HUES6 (cell line): ENCODE measurements at regions not wholly inside any gene's neighbourhood (a gene's known extent, or its start where the extent isn't known, plus 50 kb on each side); places are given as distances from the start of the nearest gene placed in this dataset.
"Not testable (repeated sequence)": the region's sequence is repeated elsewhere in the genome, so short reads cannot be mapped to it uniquely, and the experiment has no call there.

Source experiments
- H3K27ac ChIP-seq: 2 replicates; pipeline ENCODE4 v1.7.0; 2013; ENCODE audit warnings: low read depth, mild to moderate bottlenecking, low read length, inconsistent platforms
- H3K27me3 ChIP-seq: 2 replicates; pipeline ENCODE4 v1.6.1; 2013; ENCODE audit warnings: low read length; ENCODE audit not compliant: control insufficient read depth, insufficient read depth
- H3K36me3 ChIP-seq: 2 replicates; pipeline ENCODE4 v1.6.1; 2013; ENCODE audit warnings: low read length; ENCODE audit not compliant: control insufficient read depth, insufficient read depth
- H3K4me1 ChIP-seq: 2 replicates; pipeline ENCODE4 v1.6.1; 2013; ENCODE audit warnings: low read length; ENCODE audit not compliant: control insufficient read depth, insufficient read depth
- H3K4me3 ChIP-seq: 2 replicates; pipeline ENCODE4 v1.5.1; 2013; ENCODE audit warnings: low read depth, low read length
- H3K9ac ChIP-seq: one replicate; pipeline ENCODE4 v1.6.1; 2013; ENCODE audit warnings: mild to moderate bottlenecking, low read length
- H3K9me3 ChIP-seq: 2 replicates; pipeline ENCODE4 v1.6.1; 2013; ENCODE audit warnings: low read depth, low read length; ENCODE audit not compliant: control insufficient read depth, insufficient read depth

GRCh38 chr3:163543662-163544061, 1534.6 kb downstream of the SI start:
- no peaks in the 10 kb centered on the region for H3K36me3 ChIP-seq
- H3K9me3 ChIP-seq = no peaks in the 10 kb centered on the region
- no peak overlapping the region for H3K9ac ChIP-seq
- H3K4me3 ChIP-seq = no peak overlapping the region
- no peaks in the 10 kb centered on the region for H3K27me3 ChIP-seq
- H3K27ac ChIP-seq = no peak overlapping the region
- no peaks in the 10 kb centered on the region for H3K4me1 ChIP-seq

- Histone ChIP-seq H3K27ac (no peak overlapping the region), H3K27me3 (no peaks in the 10 kb centered on the region), H3K9me3 (no peaks in the 10 kb centered on the region), H3K4me1 (no peaks in the 10 kb centered on the region), H3K9ac (no peak overlapping the region), H3K36me3 (no peaks in the 10 kb centered on the region), H3K4me3 (no peak overlapping the region)
These were observed 1536.7 kb downstream of the SI start for GRCh38 chr3:163541629-163542028.

DNA sequence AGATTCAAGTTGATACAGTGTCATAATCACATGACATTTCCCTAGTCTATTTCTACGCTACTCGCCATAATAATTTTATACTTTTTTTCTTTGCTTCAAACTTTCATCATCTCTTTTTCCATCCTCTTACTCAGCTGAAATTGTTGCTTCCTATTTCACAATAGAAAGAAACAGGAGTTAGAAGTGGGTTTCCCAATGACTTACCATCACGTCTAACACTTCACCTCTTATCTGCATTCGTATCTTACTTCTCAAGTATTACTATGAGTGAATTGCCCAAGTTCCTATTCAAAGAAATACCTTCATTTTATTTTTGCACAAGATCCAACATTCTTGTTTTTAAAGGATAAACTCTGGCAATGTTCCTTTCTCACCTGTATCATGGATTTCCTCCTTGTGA, 1539.9 kb downstream of the SI start:
- Histone ChIP-seq H3K27ac (no peak overlapping the region), H3K4me1 (no peaks in the 10 kb centered on the region), H3K36me3 (no peaks in the 10 kb centered on the region), H3K27me3 (no peaks in the 10 kb centered on the region), H3K9ac (no peak overlapping the region), H3K4me3 (no peak overlapping the region), H3K9me3 (no peaks in the 10 kb centered on the region)

GRCh38 chr3:163533381-163533780, 1544.9 kb downstream of the SI start:
- H3K9me3 ChIP-seq = no peaks in the 10 kb centered on the region
- no peaks in the 10 kb centered on the region for H3K36me3 ChIP-seq
- no peaks in the 10 kb centered on the region for H3K27me3 ChIP-seq
- no peak overlapping the region for H3K9ac ChIP-seq
- no peak overlapping the region for H3K4me3 ChIP-seq
- no peaks in the 10 kb centered on the region for H3K4me1 ChIP-seq
- no peak overlapping the region for H3K27ac ChIP-seq

DNA sequence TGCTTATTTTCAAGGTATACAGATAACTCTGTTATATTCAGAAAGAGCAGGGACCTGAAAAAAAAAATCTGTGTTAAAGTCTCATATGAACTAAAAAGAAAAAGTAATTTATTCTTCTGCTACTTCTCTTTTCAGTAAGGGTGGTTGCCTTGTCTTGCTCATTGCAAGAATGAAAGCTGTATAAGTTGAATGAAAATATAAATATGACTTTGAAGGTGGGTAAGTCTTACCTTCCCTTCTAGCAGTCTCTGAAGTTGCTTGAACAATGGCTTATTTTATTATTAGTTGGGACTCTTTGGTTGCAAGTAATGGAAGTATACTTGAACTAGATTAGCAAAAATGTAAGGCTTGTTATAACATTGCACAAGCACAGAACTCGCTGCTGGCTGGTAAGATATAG, 1554.9 kb downstream of the SI start:
- no peaks in the 10 kb centered on the region for H3K9me3 ChIP-seq
- H3K4me3 ChIP-seq = no peak overlapping the region
- H3K27ac ChIP-seq = no peak overlapping the region
- H3K36me3 ChIP-seq = no peaks in the 10 kb centered on the region
- no peaks in the 10 kb centered on the region for H3K4me1 ChIP-seq
- H3K27me3 ChIP-seq = no peaks in the 10 kb centered on the region
- no peak overlapping the region for H3K9ac ChIP-seq

DNA sequence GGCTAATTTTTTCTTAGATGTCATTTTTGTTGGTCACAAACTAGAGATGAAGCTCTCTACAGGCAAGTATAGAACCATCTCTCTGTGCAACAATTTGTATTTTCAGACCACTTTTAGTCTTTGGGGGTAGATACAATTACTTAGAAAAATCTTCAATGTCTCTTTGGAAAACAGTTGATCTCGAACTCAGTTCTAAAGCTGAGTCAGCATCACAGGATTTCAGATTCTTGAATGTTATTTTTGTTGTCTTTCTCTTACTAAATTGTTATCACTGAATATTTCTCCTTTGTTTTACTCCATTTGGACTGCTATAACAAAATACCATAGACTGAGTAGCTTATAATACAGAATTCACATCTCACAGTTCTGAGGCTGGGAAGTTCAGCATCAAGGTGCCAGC, 1557.0 kb downstream of the SI start:
- Histone ChIP-seq H3K9ac (no peak overlapping the region), H3K4me3 (no peak overlapping the region), H3K9me3 (no peaks in the 10 kb centered on the region), H3K36me3 (no peaks in the 10 kb centered on the region), H3K27ac (no peak overlapping the region), H3K27me3 (no peaks in the 10 kb centered on the region), H3K4me1 (no peaks in the 10 kb centered on the region)

GRCh38 chr3:163518065-163518464, 1560.2 kb downstream of the SI start:
- Histone ChIP-seq H3K36me3 (no peaks in the 10 kb centered on the region), H3K4me1 (no peaks in the 10 kb centered on the region), H3K9ac (no peak overlapping the region), H3K27me3 (no peaks in the 10 kb centered on the region), H3K27ac (no peak overlapping the region), H3K4me3 (no peak overlapping the region), H3K9me3 (no peaks in the 10 kb centered on the region)

- no peaks in the 10 kb centered on the region for H3K9me3 ChIP-seq
- no peaks in the 10 kb centered on the region for H3K4me1 ChIP-seq
- H3K36me3 ChIP-seq = no peaks in the 10 kb centered on the region
- no peak overlapping the region for H3K9ac ChIP-seq
- no peak overlapping the region for H3K27ac ChIP-seq
- H3K27me3 ChIP-seq = no peaks in the 10 kb centered on the region
- no peak overlapping the region for H3K4me3 ChIP-seq
These were observed 1565.1 kb downstream of the SI start for GRCh38 chr3:163513149-163513657.

DNA sequence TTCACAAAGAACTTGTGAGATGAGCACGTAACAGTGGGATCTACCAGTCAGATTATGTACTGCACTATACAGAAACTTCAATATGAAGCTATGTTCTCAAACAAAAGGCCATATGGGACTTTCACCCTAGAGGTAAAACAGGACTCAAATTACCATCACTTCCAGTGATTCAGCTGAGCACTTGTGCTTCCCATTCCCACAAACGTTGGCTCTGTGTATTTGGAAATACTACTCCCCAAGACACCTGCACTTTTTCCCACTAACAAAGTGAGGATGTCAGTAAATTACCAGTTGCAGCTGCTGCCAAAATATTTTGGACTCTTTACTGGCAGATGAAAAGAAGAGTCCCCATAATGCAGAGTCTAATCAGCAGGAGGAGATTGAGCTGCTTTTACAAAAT, 1570.1 kb downstream of the SI start:
- Histone ChIP-seq H3K9me3 (no peaks in the 10 kb centered on the region), H3K36me3 (no peaks in the 10 kb centered on the region), H3K27ac (no peak overlapping the region), H3K4me1 (no peaks in the 10 kb centered on the region), H3K4me3 (no peak overlapping the region), H3K9ac (no peak overlapping the region), H3K27me3 (no peaks in the 10 kb centered on the region)

DNA sequence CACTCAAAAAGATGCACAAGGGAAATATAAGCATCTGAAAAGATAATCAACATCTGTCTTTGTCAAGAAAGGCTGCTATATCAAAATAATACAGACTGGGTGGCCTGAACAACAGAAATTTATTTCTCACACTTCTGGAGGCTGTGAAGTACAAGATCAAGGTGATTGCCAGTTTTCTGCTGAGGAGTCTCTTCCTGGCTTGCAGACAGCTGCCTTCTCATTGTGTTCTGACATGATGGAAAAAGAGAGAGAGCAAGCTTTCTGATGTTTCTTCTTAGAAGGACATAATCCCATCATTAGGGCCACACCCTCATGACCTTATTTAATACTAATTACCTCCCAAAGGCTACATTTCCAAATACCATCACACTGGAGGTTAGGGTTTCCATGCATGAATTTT, 1573.3 kb downstream of the SI start:
- Histone ChIP-seq H3K4me3 (no peak overlapping the region), H3K4me1 (no peaks in the 10 kb centered on the region), H3K36me3 (no peaks in the 10 kb centered on the region), H3K27me3 (no peaks in the 10 kb centered on the region), H3K27ac (no peak overlapping the region), H3K9ac (no peak overlapping the region), H3K9me3 (no peaks in the 10 kb centered on the region)

GRCh38 chr3:163499736-163500219, 1578.5 kb downstream of the SI start:
- H3K4me3 ChIP-seq, H3K9ac ChIP-seq, H3K36me3 ChIP-seq, H3K9me3 ChIP-seq, H3K27me3 ChIP-seq, H3K27ac ChIP-seq, H3K4me1 ChIP-seq: not testable (repeated sequence)
